NCI-H1048 (cell line): ENCODE measurements at regions not wholly inside any gene's neighbourhood (a gene's known extent, or its start where the extent isn't known, plus 50 kb on each side); places are given as distances from the start of the nearest gene placed in this dataset.

Experiments used
- DNase-seq: peaks from one replicate; lab custom pipeline; 2025; lab: John Stamatoyannopoulos, UW

DNA sequence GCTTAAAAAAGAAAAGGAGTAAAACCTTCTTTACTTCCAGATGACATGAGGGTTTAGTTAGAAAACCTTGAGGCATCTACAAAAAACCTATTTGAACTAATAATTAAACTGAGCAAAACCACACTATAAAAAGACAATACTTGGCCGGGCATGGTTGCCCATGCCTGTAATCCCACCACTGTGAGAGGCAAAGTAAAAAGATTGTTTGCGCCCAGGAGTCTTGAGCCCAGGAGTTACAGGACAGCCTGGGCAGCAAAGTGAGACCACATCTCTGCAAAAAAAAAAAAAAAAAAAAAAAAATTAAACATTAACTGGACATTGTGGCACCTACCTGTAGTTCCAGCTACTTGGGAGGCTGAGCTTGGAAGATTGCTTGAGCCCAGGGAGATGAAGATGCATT, 502.8 kb upstream of the LRRTM4 start:
- DNase-seq: no peak

DNA sequence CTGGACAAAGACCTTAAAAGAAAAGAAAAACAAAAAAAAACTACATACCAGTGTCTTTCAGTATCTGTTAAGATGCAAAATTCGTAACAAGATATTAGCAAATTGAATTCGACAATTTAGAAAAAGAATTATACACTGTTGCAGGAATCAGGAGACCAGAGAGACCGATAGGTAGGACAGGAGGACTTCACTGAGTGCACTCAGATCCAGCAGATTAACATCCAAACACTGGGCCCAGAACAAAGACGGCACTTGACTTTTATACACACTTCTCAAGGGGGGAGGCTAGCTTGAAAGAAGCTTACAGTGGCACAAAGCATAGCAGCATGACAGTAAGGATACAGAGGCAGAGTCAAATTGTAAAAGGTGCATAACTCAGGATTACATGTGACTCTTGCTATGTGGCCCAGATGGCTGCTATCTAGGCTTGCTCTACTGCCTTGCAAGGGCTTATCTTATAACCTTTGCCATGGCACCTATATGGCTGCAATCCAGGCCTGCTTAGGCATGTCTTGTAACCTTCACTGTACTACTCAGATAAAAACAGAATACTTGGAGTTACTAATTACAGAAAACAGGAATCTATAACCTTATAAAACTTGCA, 507.3 kb upstream of the LRRTM4 start:
- no peak for DNase-seq

- no peak for DNase-seq
These were observed 512.5 kb upstream of the LRRTM4 start for GRCh38 chr2:78034706-78035105.

GRCh38 chr2:78035804-78036203, 513.6 kb upstream of the LRRTM4 start:
- no peak for DNase-seq

GRCh38 chr2:78051480-78051879, 529.3 kb upstream of the LRRTM4 start:
- no peak for DNase-seq

DNA sequence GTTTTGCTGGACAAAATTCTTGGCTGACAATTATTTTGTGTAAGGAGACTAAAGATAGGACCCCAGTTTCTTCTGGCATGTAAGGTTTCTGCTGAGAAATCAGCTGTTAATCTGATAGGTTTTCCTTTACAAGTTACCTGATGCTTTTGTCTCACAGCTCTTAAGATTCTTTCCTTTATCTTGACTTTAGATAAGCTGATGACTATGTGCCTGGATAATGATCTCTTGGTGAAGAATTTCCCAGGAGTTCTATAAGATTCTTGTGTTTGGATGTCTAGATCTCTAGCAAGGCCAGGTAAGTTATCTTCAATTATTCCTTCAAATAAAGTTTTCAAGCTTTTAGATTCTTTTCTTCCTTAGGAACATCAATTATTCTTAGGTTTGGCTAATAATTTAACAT, 534.8 kb upstream of the LRRTM4 start:
- DNase-seq: no peak

GRCh38 chr2:78061301-78061700, 539.1 kb upstream of the LRRTM4 start:
- no peak for DNase-seq

DNA sequence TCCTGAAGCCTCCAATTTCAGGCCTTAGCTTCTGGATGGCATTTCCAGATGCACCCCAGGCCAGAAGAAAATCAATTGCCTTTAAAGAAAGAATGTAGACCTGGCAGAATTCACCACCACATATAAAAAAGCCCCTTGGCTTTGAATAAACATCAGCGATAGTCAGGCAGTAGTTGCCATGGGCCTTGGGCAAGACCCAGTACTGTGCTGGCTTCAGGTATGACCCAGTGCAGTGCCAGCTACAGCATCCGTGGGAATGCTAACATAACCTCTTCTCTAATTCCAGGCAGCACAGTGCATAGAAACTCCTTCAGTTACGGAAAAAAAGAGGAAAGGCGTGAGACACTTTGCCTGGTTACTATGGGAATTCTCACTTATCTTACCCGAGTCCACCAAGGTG, 539.6 kb upstream of the LRRTM4 start:
- no peak for DNase-seq

DNA sequence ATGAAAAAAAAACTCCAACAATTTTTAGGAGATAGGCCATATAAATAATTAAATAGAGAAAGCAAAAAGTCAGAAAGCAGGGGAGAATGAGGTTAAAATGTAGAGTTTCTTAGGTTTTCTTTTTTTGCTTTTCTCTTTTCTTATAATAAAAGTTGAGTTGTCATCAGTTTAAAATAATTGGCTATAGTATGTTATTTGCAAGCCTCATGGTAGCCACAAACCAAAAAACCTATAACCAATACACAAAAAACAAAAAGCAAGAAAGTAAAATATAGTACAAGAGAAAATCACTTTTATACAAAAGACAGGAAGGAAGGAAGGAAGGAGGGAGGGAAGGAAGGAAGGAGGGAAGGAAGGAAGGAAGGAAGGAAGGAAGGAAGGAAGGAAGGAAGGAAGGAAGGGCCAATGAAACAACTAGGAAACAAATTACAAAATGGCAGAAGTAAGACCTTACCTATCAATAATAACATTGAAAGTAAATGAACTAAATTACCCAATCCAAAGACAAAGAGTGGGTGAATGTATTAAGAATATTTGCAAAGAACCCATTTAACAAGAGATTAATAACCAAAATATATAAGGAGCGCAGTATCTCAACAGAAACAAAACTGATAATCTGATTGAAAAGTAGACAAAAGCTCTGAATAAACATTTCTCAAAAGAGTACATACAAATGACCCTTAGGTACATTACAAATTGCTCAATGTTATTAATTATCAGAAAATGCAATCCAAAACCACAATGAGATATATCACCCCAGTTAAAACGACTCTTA, 541.3 kb upstream of the LRRTM4 start:
- DNase-seq: no peak

GRCh38 chr2:78065366-78065765, 543.2 kb upstream of the LRRTM4 start:
- no peak for DNase-seq

- no peak for DNase-seq
These were observed 546.6 kb upstream of the LRRTM4 start for GRCh38 chr2:78068808-78069207.

DNA sequence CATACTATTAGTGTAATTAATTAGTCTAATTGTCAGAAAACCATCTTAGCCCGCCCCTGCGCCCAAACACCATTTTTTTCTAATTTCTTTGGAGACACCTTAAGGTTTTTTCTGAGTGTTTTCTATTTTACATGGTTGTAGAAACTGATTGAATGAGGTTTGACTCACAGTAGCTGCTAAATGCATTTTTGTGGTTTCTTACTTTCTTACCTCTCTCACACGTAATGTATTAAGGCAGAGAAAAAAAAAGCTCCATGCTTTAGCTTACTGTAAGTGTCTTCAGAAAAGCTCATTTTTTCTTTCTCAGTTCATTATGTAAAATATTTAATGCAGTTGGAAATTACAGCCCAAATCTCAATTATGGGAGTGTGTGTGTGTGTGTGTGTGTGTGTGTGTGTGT, 548.5 kb upstream of the LRRTM4 start:
- DNase-seq: no peak

DNA sequence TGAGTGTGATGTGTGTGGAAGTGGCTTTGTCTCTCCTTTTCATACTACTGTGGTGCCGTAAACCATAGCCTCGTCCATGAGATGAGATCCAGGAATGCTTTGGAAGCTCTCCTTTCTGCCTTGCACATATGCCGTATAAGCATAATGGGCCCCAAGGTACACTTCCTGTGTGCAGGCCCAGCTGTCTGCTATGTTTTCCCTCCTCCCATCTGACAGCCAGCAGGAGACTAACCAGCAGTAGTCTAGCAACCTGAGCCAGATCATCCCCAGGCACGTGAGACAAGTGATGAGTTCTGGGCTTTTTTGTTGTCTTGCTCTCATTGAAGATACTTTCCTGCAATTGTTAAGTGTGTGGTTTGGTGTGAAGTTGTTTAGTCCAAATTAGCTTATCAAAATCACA, 555.5 kb upstream of the LRRTM4 start:
- DNase-seq: no peak

GRCh38 chr2:78082555-78082954, 560.4 kb upstream of the LRRTM4 start:
- no peak for DNase-seq

DNA sequence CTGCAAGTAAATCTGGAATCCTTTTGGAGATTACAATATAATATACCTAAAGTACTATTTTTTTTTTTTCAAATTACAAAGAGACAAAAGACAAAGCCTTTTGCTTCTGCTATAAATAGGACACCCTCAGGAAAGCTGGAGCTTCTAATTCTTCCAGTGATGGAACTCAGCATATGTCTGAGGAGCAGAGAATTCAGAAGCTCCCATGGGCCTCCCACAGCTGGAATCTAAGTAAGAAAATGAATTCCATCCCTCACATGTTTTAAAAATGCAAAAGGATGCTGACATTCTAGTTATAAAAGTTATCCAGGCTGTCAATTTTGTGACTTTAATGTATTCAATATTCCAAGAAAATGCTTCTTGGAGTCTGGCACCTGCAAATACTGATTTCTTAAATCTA, 571.3 kb upstream of the LRRTM4 start:
- no peak for DNase-seq

GRCh38 chr2:78109272-78109671, 587.1 kb upstream of the LRRTM4 start:
- no peak for DNase-seq

- no peak for DNase-seq
These were observed 593.1 kb upstream of the LRRTM4 start for GRCh38 chr2:78115291-78115690.

- no peak for DNase-seq
These were observed 595.9 kb upstream of the LRRTM4 start for GRCh38 chr2:78118037-78118436.

DNA sequence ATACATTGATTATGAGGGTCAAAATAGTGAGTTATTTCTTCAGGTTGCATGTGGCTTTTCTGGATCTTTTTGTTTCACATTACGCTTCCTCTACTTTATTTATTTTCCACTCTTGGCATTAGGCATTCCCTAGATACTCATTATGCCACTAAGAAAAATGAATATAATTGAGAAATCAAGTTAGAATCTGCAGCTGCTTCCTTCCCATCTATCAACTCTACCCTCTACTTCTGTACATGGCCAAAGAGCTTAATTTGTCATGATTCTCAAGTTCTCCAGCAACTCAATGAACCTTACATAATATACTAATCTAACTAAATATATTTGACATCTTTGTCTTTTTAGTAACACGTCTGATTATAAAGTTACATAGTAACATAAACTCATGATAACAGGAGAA, 598.1 kb upstream of the LRRTM4 start:
- no peak for DNase-seq

DNA sequence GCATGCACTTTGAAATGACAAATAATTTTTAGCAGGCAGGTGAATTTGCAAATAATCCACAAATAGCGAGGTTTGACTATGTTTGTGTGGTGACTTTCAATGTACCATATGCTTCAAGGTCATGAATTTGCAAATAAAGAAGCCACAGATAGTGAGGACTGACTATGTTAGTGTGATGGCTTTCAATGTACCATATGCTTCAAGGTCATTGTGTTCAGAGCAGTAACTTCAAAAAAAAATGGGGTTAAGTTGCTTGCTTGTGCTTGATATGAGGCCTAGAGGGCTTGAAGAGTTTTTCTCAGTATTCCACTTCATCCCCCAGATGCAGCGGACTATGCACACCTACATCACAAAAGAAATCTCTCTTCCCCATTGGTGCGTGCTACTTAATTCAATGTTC, 602.9 kb upstream of the LRRTM4 start:
- DNase-seq: no peak

DNA sequence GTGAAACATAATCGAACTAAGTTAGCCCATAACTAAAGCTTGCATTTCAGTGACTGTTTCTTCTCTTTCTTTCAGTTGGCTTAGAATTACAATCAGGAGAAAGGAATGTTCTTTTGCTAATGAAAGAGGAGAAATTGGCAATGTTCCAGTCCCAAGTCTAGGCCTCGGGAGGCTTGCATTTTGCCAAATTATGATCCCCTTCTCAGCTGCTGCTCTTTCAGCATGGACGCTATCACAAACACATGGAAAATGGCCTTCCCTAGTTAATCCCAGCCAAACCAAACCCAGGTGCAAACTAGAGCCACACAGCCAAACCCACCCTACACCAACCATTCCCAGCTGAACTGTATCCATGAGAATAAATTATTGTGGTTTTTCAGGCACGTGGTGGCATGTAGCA, 605.2 kb upstream of the LRRTM4 start:
- DNase-seq: no peak

DNA sequence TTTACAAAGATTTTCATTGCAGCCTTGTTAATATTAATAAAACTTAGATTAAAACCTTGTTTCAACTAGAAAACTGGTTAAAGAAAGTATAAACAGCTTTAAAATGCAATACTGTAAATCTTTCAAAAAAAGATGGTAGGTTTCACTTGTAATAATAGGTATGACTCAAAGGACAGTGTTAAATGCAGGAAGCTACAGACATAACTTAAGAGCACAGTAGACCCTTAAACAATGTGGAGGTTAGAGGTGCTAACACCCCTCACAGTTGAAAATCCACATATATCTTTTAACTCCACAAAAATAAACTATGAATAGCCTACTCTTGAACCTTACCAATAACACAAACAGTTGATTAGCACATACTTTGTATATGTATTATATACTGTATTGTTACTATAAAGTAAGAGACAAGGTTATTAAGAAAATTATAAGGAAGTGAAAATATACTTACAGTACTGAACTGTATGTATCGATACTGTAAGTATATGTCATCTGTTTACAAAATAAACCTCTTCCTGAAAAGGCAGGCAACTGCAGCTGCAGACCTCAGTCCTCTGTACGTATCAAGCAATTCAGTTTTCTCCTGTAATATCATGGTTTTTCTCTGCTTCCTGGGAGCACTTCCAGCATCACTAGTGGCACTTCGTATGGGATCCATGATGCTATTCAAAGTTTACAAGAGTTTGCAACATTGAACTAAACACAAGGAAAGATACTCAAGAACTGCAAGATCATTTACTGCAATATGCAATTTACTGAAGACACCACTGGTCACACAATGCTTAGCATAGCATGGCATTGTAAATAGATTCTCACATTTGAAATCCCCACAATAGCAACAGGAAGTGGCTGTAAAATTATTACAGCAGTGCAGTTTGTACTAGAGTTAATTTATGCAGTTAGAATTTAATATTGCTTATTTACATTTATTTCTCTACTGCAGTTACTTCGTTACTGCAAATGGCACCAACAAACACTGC, 610.5 kb upstream of the LRRTM4 start:
- DNase-seq: no peak
